K562 (cell line): ENCODE measurements at regions not wholly inside any gene's neighbourhood (a gene's known extent, or its start where the extent isn't known, plus 50 kb on each side); places are given as distances from the start of the nearest gene placed in this dataset.

Source experiments
- ATAC-seq: fragments of 200-7000 bp; cut with Tn5 transposase; 3 replicates; pipeline ENCODE4 v1.9.1; 2020; ENCODE audit warnings: moderate library complexity
- BruUV-seq: library from RNA; stranded (reverse); fragments of 400-500 nt; replicated peaks from 2 replicates; lab custom pipeline; 2021; lab: Mats Ljungman, UMichigan
- CTCF ChIA-PET: fragments of 300-600 bp; formaldehyde crosslinking; extraction: SDS; loops from one replicate; lab custom pipeline; 2021; ENCODE audit warnings: low intra/inter-chr PET ratio; lab: Yijun Ruan, JAX
- POLR2A ChIA-PET: fragments of 300-600, 350-650 bp; sonication (Branson Sonifier 250); formaldehyde crosslinking; extraction: SDS; loops from one replicate; lab custom pipeline; 2021; ENCODE audit warnings: antibody characterized with exemption, inconsistent platforms; lab: Yijun Ruan, JAX
- DNase-seq, 4 experiments: peaks; one replicate each; pipeline versions ENCODE4 v3.0.0 to v3.0.0-alpha.2; 2011 to 2018; ENCODE audit warnings: low spot score in 3 of 4, mixed read lengths in 3 of 4; ENCODE audit errors: extremely low read depth in 1 of 4
- FAIRE-seq: peaks from 2 replicates; lab custom pipeline; 2011; peaks lifted over from hg19 to GRCh38; lab: Jason Lieb, UNC
- H2AFZ ChIP-seq: 2 replicates; pipeline ENCODE4 v1.6.0; 2011; ENCODE audit warnings: low read depth, low read length, control low read depth, inconsistent platforms
- H3K27ac ChIP-seq: fragments of 200-600 bp; 3 replicates; pipeline ENCODE4 v1.8.0; 2011; ENCODE audit warnings: low read depth, mild to moderate bottlenecking, control low read depth, inconsistent platforms, low read length, moderate library complexity, mixed read lengths; ENCODE audit errors: extremely low read depth
- H3K27me3 ChIP-seq, 2 experiments: fragments of 300-600 bp in 1 of 2; 2 replicates in 1 of 2; 3 replicates in 1 of 2; pipeline versions ENCODE4 v1.6.0 to v1.8.0; 2011; ENCODE audit warnings: inconsistent platforms in 2 of 2, low read length in 2 of 2, mild to moderate bottlenecking in 1 of 2, mixed read lengths in 1 of 2, moderate library complexity in 1 of 2; ENCODE audit not compliant: control insufficient read depth in 2 of 2, insufficient read depth in 2 of 2
- H3K36me3 ChIP-seq: fragments of 300-600 bp; 3 replicates; pipeline ENCODE4 v1.8.0; 2011; ENCODE audit warnings: mild to moderate bottlenecking, low read length, inconsistent platforms; ENCODE audit not compliant: control insufficient read depth, insufficient read depth
- H3K4me1 ChIP-seq, 2 experiments: fragments of 200-600 bp in 1 of 2; replicated peaks in 1 of 2; 2 replicates in 1 of 2; 3 replicates in 1 of 2; pipeline versions ENCODE4 v1.5.1 to v1.8.0; 2011; ENCODE audit warnings: inconsistent platforms in 2 of 2, low read length in 2 of 2, mild to moderate bottlenecking in 1 of 2, mixed read lengths in 1 of 2, moderate library complexity in 1 of 2; ENCODE audit not compliant: control insufficient read depth in 2 of 2, insufficient read depth in 2 of 2
- H3K4me2 ChIP-seq: 2 replicates; pipeline ENCODE4 v1.6.1; 2011; ENCODE audit warnings: low read length, control low read depth, inconsistent platforms, mixed read lengths; ENCODE audit not compliant: insufficient read depth
- H3K4me3 ChIP-seq: fragments of 200-600 bp; sonication (generic), shearing (Covaris generic); 2 replicates; pipeline ENCODE4 v1.5.1; 2016; ENCODE audit warnings: control low read depth, inconsistent platforms
- H3K79me2 ChIP-seq: fragments of 200-600 bp; 3 replicates; pipeline ENCODE4 v1.8.0; 2011; ENCODE audit warnings: low read length, inconsistent platforms; ENCODE audit not compliant: control insufficient read depth, insufficient read depth
- H3K9ac ChIP-seq, 2 experiments: 2 replicates each; pipeline versions ENCODE4 v1.6.0 to v1.6.1; 2011; ENCODE audit warnings: low read depth in 2 of 2, low read length in 2 of 2, control low read depth in 1 of 2, inconsistent platforms in 1 of 2, mild to moderate bottlenecking in 1 of 2, mixed read lengths in 1 of 2; ENCODE audit not compliant: insufficient read depth in 1 of 2
- H3K9me1 ChIP-seq: one replicate; pipeline ENCODE4 v1.6.0; 2011; ENCODE audit warnings: inconsistent platforms, mild to moderate bottlenecking, low read length, moderate library complexity; ENCODE audit not compliant: control insufficient read depth, insufficient read depth
- H3K9me3 ChIP-seq: replicated peaks from 2 replicates; pipeline ENCODE4 v1.5.1; 2011; ENCODE audit warnings: low read depth, low read length, inconsistent platforms; ENCODE audit not compliant: control insufficient read depth, insufficient read depth
- H4K20me1 ChIP-seq: replicated peaks from 2 replicates; pipeline ENCODE4 v1.6.1; 2011; ENCODE audit warnings: low read length, inconsistent platforms, mixed read lengths; ENCODE audit not compliant: control insufficient read depth, insufficient read depth
- CHD7 ChIP-seq: fragments of 200-600 bp; sonication (generic); IDR thresholded peaks from one replicate; pipeline ENCODE4 v1.6.1; 2012; ENCODE audit warnings: mild to moderate bottlenecking, low read depth, low read length, inconsistent platforms
- DMBX1 ChIP-seq: fragments of 250-450 bp; sonication (Bioruptor Pico); IDR thresholded peaks from 2 replicates; pipeline ENCODE4 v1.8.0; 2022; ENCODE audit warnings: inconsistent platforms, mild to moderate bottlenecking, moderate library complexity, borderline replicate concordance
- HOMEZ ChIP-seq: fragments of 250-450 bp; sonication (Bioruptor Pico); IDR thresholded peaks from 2 replicates; pipeline ENCODE4 v1.4.0; 2020; ENCODE audit warnings: mild to moderate bottlenecking, moderate library complexity
- RHOXF2B ChIP-seq: fragments of 250-450 bp; sonication (Bioruptor Pico); conservative IDR thresholded peaks from 2 replicates; pipeline ENCODE4 v1.5.1; 2021
- WGBS: fragments of 100-300 bp; shearing (Covaris generic); methylation state at CpG from one replicate; pipeline ENCODE4 v1.1.6; 2016; ENCODE audit warnings: low coverage, mixed read lengths; ENCODE audit not compliant: insufficient coverage; ENCODE audit errors: missing lambda C conversion rate; 5-methylcytosine and 5-hydroxymethylcytosine counted together
- in situ Hi-C: fragments of 300-500 bp; cut with MboI; formaldehyde crosslinking; loops from 4 replicates; pipeline ENCODE4 v1.15.0; 2018; ENCODE audit warnings: inconsistent platforms, mixed read lengths
- intact Hi-C: fragments of 100-400 bp; cut with micrococcal nuclease; formaldehyde crosslinking; loops from 2 replicates; pipeline ENCODE4 v1.14.2; 2022

GRCh38 chr6:126963077-126963809, 155.2 kb upstream of the RSPO3 start (continued):
- no peak for TF ChIP-seq RHOXF2B (CRISPR knock-in tag)

GRCh38 chr6:126967296-126968005, 151.0 kb upstream of the RSPO3 start:
- H3K4me2 ChIP-seq = no peak overlapping the region
- CTCF ChIA-PET = no interaction called here
- in situ Hi-C loops = no loop called here
- TF ChIP-seq DMBX1 (CRISPR knock-in tag) = no peak
- no peak for TF ChIP-seq HOMEZ (CRISPR knock-in tag)
- TF ChIP-seq CHD7 = no peak

More at GRCh38 chr6:126967296-126968005, 151.0 kb upstream of the RSPO3 start:
- Histone ChIP-seq H3K9ac (no peak overlapping the region), H3K4me1 (no peaks in the 10 kb centered on the region), H3K9me1 (no peaks in the 10 kb centered on the region), H4K20me1 (no peaks in the 10 kb centered on the region), H3K27ac (no peak overlapping the region), H3K4me3 (no peak overlapping the region), H3K36me3 (no peaks in the 10 kb centered on the region), H3K79me2 (no peaks in the 10 kb centered on the region), H3K27me3 (no peaks in the 10 kb centered on the region), H2AFZ (no peak overlapping the region), H3K9me3 (0 out of 2 replicates have a peak, but pooled peaks cover 1% of the 10 kb centered on the region)
- FAIRE-seq (no peak), DNase-seq (no peak), ATAC-seq (no peak)
- 2% methylated on average over 3 of the region's 3 CpGs for WGBS
- no TSS peak for BruUV-seq
- POLR2A ChIA-PET = interaction anchor here (0.5 kb wide), 1 partner anchor 1863 kb away, joined by 4 read pairs; no protein-coding TSS in a partner anchor
- intact Hi-C loops = no loop called here
